ENCODE measurements at regions not wholly inside any gene's neighbourhood (a gene's known extent, or its start where the extent isn't known, plus 50 kb on each side); places are given as distances from the start of the nearest gene placed in this dataset.

GRCh38 chr1:82686774-82687173 is 886.0 kb downstream of the ADGRL2 start:
- Histone ChIP-seq H3K27ac (no peak overlapping the region), H3K27me3 (no peaks in the 10 kb centered on the region), H3K4me1 (no peaks in the 10 kb centered on the region), H3K36me3 (no peaks in the 10 kb centered on the region), H3K4me3 (no peak overlapping the region), H3K9me3 (no peaks in the 10 kb centered on the region)
- in situ Hi-C loops (cut with MboI; ENCODE audit: low sequenced_read_pairs in 4 of 4), result no loop called here
- intact Hi-C loops (cut with DNase I; ENCODE audit: low total_unique reads), result no loop called here
- TF ChIP-seq POLR2A (IDR thresholded peaks at IDR 0.05) (no peak), CTCF (IDR thresholded peaks at IDR 0.05 in 4 of 5, conservative IDR thresholded peaks at IDR 0.05 in 1 of 5) (no peak)
- DNase-seq (no peak), ATAC-seq (no peak)

- no peaks in the 10 kb centered on the region for H3K4me1 ChIP-seq
- no peak overlapping the region for H3K4me3 ChIP-seq
- DNase-seq (no peak), ATAC-seq (no peak)
- no peak overlapping the region for H3K27ac ChIP-seq
- no peaks in the 10 kb centered on the region for H3K36me3 ChIP-seq
- intact Hi-C loops (cut with DNase I; ENCODE audit: low total_unique reads) (no loop called here), in situ Hi-C loops (cut with MboI; ENCODE audit: low sequenced_read_pairs in 4 of 4) (no loop called here)
- H3K9me3 ChIP-seq, result no peaks in the 10 kb centered on the region
- H3K27me3 ChIP-seq, result no peaks in the 10 kb centered on the region
- no peak for TF ChIP-seq CTCF (IDR thresholded peaks at IDR 0.05 in 4 of 5, conservative IDR thresholded peaks at IDR 0.05 in 1 of 5)
- TF ChIP-seq POLR2A (IDR thresholded peaks at IDR 0.05), result no peak
Observed at GRCh38 chr1:82646888-82647287, 846.2 kb downstream of the ADGRL2 start.

- DNase-seq (no peak), ATAC-seq (no peak)
- intact Hi-C loops (cut with DNase I; ENCODE audit: low total_unique reads), result no loop called here
- Histone ChIP-seq H3K27me3 (no peaks in the 10 kb centered on the region), H3K27ac (no peak overlapping the region), H3K4me1 (no peaks in the 10 kb centered on the region), H3K36me3 (no peaks in the 10 kb centered on the region), H3K4me3 (no peak overlapping the region), H3K9me3 (no peaks in the 10 kb centered on the region)
- in situ Hi-C loops (cut with MboI; ENCODE audit: low sequenced_read_pairs in 4 of 4), result no loop called here
- TF ChIP-seq POLR2A (IDR thresholded peaks at IDR 0.05) (no peak), CTCF (IDR thresholded peaks at IDR 0.05 in 4 of 5, conservative IDR thresholded peaks at IDR 0.05 in 1 of 5) (no peak)
Observed at GRCh38 chr1:82646336-82646735, 845.6 kb downstream of the ADGRL2 start.

- DNase-seq (no peak), ATAC-seq (no peak)
- TF ChIP-seq POLR2A (IDR thresholded peaks at IDR 0.05) (no peak), CTCF (IDR thresholded peaks at IDR 0.05 in 4 of 5, conservative IDR thresholded peaks at IDR 0.05 in 1 of 5) (no peak)
- Histone ChIP-seq H3K4me3 (no peak overlapping the region), H3K9me3 (no peaks in the 10 kb centered on the region), H3K36me3 (no peaks in the 10 kb centered on the region), H3K27ac (no peak overlapping the region), H3K27me3 (no peaks in the 10 kb centered on the region), H3K4me1 (no peaks in the 10 kb centered on the region)
- in situ Hi-C loops (cut with MboI; ENCODE audit: low sequenced_read_pairs in 4 of 4) (no loop called here), intact Hi-C loops (cut with DNase I; ENCODE audit: low total_unique reads) (no loop called here)
Observed at GRCh38 chr1:82644186-82644915, 843.6 kb downstream of the ADGRL2 start.

GRCh38 chr1:82640352-82640751 is 839.6 kb downstream of the ADGRL2 start:
- in situ Hi-C loops (cut with MboI; ENCODE audit: low sequenced_read_pairs in 4 of 4), result no loop called here
- no peak overlapping the region for H3K27ac ChIP-seq
- ATAC-seq (no peak), DNase-seq (no peak)
- no peak overlapping the region for H3K4me3 ChIP-seq
- no peaks in the 10 kb centered on the region for H3K9me3 ChIP-seq
- no peak for TF ChIP-seq POLR2A (IDR thresholded peaks at IDR 0.05)
- no peak for TF ChIP-seq CTCF (IDR thresholded peaks at IDR 0.05 in 4 of 5, conservative IDR thresholded peaks at IDR 0.05 in 1 of 5)
- H3K4me1 ChIP-seq, result no peaks in the 10 kb centered on the region
- no peaks in the 10 kb centered on the region for H3K36me3 ChIP-seq
- intact Hi-C loops (cut with DNase I; ENCODE audit: low total_unique reads), result no loop called here
- H3K27me3 ChIP-seq, result no peaks in the 10 kb centered on the region

All from gastrocnemius medialis (tissue), 4 donors.